Non-pigmented ciliary epithelial cell (primary cell): ENCODE measurements at regions not wholly inside any gene's neighbourhood (a gene's known extent, or its start where the extent isn't known, plus 50 kb on each side); places are given as distances from the start of the nearest gene placed in this dataset.

Experiments
- DNase-seq: peaks from one replicate; pipeline ENCODE4 v3.0.0-alpha.2; 2010; ENCODE audit warnings: low read depth

- no peak for DNase-seq
Observed at GRCh38 chr2:118510807-118511206, 336.6 kb downstream of the EN1 start.

GRCh38 chr2:118509319-118510004 lies 338.0 kb downstream of the EN1 start:
- DNase-seq = no peak

GRCh38 chr2:118508282-118508681 lies 339.2 kb downstream of the EN1 start:
- DNase-seq = no peak

GRCh38 chr2:118505436-118505835 lies 342.0 kb downstream of the EN1 start:
- no peak for DNase-seq

- DNase-seq = no peak
Observed at GRCh38 chr2:118502106-118502505, 345.3 kb downstream of the EN1 start.

- no peak for DNase-seq
Observed at GRCh38 chr2:118498943-118499342, 348.5 kb downstream of the EN1 start.

- no peak for DNase-seq
Observed at GRCh38 chr2:118496870-118497611, 350.4 kb downstream of the EN1 start.

GRCh38 chr2:118496467-118496866 lies 351.0 kb downstream of the EN1 start:
- no peak for DNase-seq

- no peak for DNase-seq
Observed at GRCh38 chr2:118495290-118495689, 352.2 kb downstream of the EN1 start.

GRCh38 chr2:118493213-118493612 lies 354.2 kb downstream of the EN1 start:
- no peak for DNase-seq

GRCh38 chr2:118492335-118492734 lies 355.1 kb downstream of the EN1 start:
- DNase-seq = peak; percentile 10

GRCh38 chr2:118490330-118490729 lies 357.1 kb downstream of the EN1 start:
- DNase-seq = no peak

GRCh38 chr2:118489712-118490299 lies 357.6 kb downstream of the EN1 start:
- no peak for DNase-seq

- no peak for DNase-seq
Observed at GRCh38 chr2:118481299-118481698, 366.1 kb downstream of the EN1 start.

GRCh38 chr2:118479020-118479419 lies 368.4 kb downstream of the EN1 start:
- DNase-seq = no peak

GRCh38 chr2:118477111-118477862 lies 370.2 kb downstream of the EN1 start:
- DNase-seq = no peak

- no peak for DNase-seq
Observed at GRCh38 chr2:118475622-118476205, 371.7 kb downstream of the EN1 start.

- no peak for DNase-seq
Observed at GRCh38 chr2:118474541-118474920, 372.9 kb downstream of the EN1 start.

- no peak for DNase-seq
Observed at GRCh38 chr2:118473846-118474540, 373.5 kb downstream of the EN1 start.

- DNase-seq = no peak
Observed at GRCh38 chr2:118473241-118473640, 374.2 kb downstream of the EN1 start.

GRCh38 chr2:118470297-118470696 lies 377.2 kb downstream of the EN1 start:
- no peak for DNase-seq

GRCh38 chr2:118469103-118469502 lies 378.3 kb downstream of the EN1 start:
- DNase-seq = no peak
